ENCODE measurements at regions not wholly inside any gene's neighbourhood (a gene's known extent, or its start where the extent isn't known, plus 50 kb on each side); places are given as distances from the start of the nearest gene placed in this dataset.

DNA sequence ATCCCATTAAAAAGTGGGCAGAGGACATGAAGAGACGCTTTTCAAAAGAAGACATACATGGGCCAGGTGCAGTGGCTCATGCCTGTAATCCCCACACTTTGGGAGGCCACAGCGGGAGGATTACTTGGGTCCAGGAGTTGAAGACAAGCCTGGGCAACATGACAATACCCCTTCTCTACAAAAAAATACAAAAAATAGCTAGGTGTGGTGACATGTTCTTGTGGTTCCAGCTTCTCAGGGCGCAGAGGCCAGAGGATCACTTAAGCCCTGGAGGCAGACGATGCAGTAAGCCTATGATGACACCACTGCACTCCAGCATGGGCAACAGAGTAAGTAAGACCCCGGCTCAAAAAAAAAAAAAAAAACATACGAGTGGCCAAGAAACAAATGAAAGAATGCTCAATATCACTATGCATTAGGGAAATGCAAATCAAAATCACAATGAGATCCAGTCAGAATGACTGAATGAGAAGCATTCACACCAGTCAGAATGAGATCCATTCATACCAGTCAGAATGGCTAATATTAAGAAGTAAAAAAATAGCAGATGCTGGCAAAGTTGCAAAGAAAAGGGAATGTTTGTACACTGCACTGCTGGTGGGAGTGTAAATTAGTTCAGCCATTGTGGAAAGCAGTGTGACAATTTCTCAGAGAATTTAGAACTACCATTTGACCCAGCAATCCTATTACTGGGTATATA lies 550.2 kb upstream of the SLC39A10 start:
- FAIRE-seq, result no peak
- ChIA-PET SMC1A (ENCODE audit: uncharacterized antibody, unreplicated experiment) (interaction anchor here (1.4 kb wide), 1 partner anchor 9 kb away, joined by 3 read pairs; no protein-coding TSS in a partner anchor), CTCF (no interaction called here), RAD21 (ENCODE audit: unreplicated experiment) (no interaction called here), POLR2A (no interaction called here)
- no peaks in the 10 kb centered on the region for H4K20me1 ChIP-seq (ENCODE audit: control insufficient read depth, insufficient read depth)
- 12% methylated on average over 5 of the region's 6 CpGs for WGBS (ENCODE audit: insufficient coverage, insufficient replicate concordance, low lambda C conversion rate, missing lambda C conversion rate)
- no peaks in the 10 kb centered on the region for H3K36me3 ChIP-seq (ENCODE audit: control insufficient read depth in 2 of 2, insufficient read depth in 2 of 2, low read length in 1 of 2)
- in situ Hi-C loops (cut with MboI), result no loop called here
- no peak overlapping the region for H3K27ac ChIP-seq (ENCODE audit: control insufficient read depth, insufficient read depth)
- no peak for DNase-seq (ENCODE audit: low read depth, low spot score)
- H2AFZ ChIP-seq (ENCODE audit: control insufficient read depth, low read depth, low read length), result no peak overlapping the region
- ATAC-seq, result no peak
- no peak overlapping the region for H3K9ac ChIP-seq (ENCODE audit: control insufficient read depth, insufficient read depth, low read length)
- intact Hi-C loops (cut with micrococcal nuclease; ENCODE audit: unreplicated experiment), result no loop called here
- TF ChIP-seq BACH1 (IDR thresholded peaks at IDR 0.05; ENCODE audit: borderline replicate concordance) (no peak), IRF4 (IDR thresholded peaks at IDR 0.05; ENCODE audit: low read depth, low read length) (no peak), IKZF2 (IDR thresholded peaks at IDR 0.05) (no peak), BCL11A (IDR thresholded peaks at IDR 0.05; ENCODE audit: low read depth, low read length) (no peak), SUPT20H (IDR thresholded peaks at IDR 0.05; ENCODE audit: borderline replicate concordance, control insufficient read depth, low read depth, low read length) (no peak), SIX5 (IDR thresholded peaks at IDR 0.05; ENCODE audit: low read depth, low read length, severe bottlenecking) (no peak), CBFB (IDR thresholded peaks at IDR 0.05; ENCODE audit: low read depth) (no peak), NFYB (IDR thresholded peaks at IDR 0.05; ENCODE audit: insufficient read depth, low read depth, low read length) (no peak)
- TF ChIP-seq, protein P1, sequence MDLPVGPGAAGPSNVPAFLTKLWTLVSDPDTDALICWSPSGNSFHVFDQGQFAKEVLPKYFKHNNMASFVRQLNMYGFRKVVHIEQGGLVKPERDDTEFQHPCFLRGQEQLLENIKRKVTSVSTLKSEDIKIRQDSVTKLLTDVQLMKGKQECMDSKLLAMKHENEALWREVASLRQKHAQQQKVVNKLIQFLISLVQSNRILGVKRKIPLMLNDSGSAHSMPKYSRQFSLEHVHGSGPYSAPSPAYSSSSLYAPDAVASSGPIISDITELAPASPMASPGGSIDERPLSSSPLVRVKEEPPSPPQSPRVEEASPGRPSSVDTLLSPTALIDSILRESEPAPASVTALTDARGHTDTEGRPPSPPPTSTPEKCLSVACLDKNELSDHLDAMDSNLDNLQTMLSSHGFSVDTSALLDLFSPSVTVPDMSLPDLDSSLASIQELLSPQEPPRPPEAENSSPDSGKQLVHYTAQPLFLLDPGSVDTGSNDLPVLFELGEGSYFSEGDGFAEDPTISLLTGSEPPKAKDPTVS (IDR thresholded peaks at IDR 0.05; ENCODE audit: low read depth, low read length), result no peak
- TF ChIP-seq, protein P2, sequence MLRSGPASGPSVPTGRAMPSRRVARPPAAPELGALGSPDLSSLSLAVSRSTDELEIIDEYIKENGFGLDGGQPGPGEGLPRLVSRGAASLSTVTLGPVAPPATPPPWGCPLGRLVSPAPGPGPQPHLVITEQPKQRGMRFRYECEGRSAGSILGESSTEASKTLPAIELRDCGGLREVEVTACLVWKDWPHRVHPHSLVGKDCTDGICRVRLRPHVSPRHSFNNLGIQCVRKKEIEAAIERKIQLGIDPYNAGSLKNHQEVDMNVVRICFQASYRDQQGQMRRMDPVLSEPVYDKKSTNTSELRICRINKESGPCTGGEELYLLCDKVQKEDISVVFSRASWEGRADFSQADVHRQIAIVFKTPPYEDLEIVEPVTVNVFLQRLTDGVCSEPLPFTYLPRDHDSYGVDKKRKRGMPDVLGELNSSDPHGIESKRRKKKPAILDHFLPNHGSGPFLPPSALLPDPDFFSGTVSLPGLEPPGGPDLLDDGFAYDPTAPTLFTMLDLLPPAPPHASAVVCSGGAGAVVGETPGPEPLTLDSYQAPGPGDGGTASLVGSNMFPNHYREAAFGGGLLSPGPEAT (IDR thresholded peaks at IDR 0.05; ENCODE audit: low read depth), result no peak
- H3K4me2 ChIP-seq (ENCODE audit: control insufficient read depth, insufficient read depth), result no peak overlapping the region
- no peaks in the 10 kb centered on the region for H3K4me1 ChIP-seq (ENCODE audit: control insufficient read depth, insufficient read depth, low read length)
- no TSS peak for BruUV-seq (replicated peaks)
- no peaks in the 10 kb centered on the region for H3K27me3 ChIP-seq (replicated peaks in 1 of 2; ENCODE audit: control insufficient read depth in 2 of 2, insufficient read depth in 2 of 2, low read length in 1 of 2)
- no peaks in the 10 kb centered on the region for H3K9me3 ChIP-seq (replicated peaks; ENCODE audit: control insufficient read depth, insufficient read depth, low read length)
- H3K79me2 ChIP-seq (ENCODE audit: control insufficient read depth, insufficient read depth, low read length), result no peaks in the 10 kb centered on the region
- no peak overlapping the region for H3K4me3 ChIP-seq

Measured in GM12878 (cell line).